NCI-H146 (cell line): ENCODE measurements at regions not wholly inside any gene's neighbourhood (a gene's known extent, or its start where the extent isn't known, plus 50 kb on each side); places are given as distances from the start of the nearest gene placed in this dataset.

ENCODE experiments used
- DNase-seq: peaks from one replicate; lab custom pipeline; 2025; lab: John Stamatoyannopoulos, UW

DNA sequence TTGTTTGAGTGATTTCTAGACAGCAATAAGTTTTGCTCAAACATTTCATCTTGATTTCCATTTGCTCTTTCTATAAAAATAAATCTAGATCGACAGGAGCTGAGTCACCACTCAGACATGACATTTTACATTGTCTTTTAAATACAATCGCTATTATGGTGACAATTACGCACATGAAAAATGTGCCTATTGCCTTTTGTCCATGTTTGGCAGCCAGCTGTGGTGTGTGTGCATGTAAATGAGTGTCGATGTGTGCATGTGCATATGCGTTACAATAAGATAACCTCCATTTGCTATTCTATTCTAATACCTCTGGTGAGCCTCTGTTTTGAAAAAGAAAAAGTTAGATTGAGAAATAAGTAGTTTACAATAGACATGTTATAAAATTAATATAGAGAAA is 89.7 kb upstream of the GRM7 start:
- no peak for DNase-seq

- DNase-seq, result no peak
Measured at GRCh38 chr3:6779140-6779539, 81.8 kb upstream of the GRM7 start.

- DNase-seq, result no peak
Measured at GRCh38 chr3:6781092-6781491, 79.8 kb upstream of the GRM7 start.

- DNase-seq, result no peak
Measured at GRCh38 chr3:6785726-6786125, 75.2 kb upstream of the GRM7 start.

DNA sequence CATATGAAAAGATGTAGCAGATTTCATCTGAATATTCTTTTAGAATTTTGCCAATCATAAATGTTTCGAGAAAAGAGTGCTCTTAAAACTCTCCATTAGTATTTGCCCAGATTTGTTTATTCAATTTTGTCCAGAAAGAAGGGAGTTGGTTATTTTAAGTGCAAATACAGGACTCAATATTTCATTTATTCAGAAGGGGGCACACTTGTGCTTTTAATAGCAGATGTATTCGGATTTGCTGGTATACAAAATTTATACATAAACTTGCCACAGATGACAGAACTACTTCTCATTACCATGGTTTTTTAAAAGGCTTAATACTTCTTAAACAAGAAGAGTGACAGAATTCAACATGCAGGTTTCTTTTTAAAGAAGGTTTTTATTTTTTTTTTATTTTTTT is 69.8 kb upstream of the GRM7 start:
- DNase-seq, result no peak

- DNase-seq, result peak; percentile 21
Measured at GRCh38 chr3:6799264-6799915, 61.5 kb upstream of the GRM7 start.

GRCh38 chr3:6803619-6804018 is 57.3 kb upstream of the GRM7 start:
- no peak for DNase-seq

DNA sequence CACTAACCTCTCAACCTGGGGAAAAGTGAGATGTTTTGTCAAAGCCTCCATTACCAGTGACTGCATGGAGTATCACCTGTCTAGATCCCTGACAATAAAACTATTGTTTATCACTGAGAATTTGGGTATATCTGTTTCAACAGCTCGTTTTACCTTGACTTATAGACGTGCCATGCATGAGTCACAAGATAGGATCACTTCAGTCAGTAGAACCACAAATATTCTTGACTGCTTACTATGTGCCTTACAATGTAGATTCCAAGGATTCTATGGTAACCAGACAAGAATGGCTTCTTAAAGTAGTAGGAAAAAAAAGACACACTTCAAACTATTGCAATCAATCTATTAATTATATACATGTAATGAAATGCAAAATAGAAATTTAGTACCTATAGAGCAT is 55.7 kb upstream of the GRM7 start:
- no peak for DNase-seq

GRCh38 chr3:6806991-6807390 is 53.9 kb upstream of the GRM7 start:
- no peak for DNase-seq

DNA sequence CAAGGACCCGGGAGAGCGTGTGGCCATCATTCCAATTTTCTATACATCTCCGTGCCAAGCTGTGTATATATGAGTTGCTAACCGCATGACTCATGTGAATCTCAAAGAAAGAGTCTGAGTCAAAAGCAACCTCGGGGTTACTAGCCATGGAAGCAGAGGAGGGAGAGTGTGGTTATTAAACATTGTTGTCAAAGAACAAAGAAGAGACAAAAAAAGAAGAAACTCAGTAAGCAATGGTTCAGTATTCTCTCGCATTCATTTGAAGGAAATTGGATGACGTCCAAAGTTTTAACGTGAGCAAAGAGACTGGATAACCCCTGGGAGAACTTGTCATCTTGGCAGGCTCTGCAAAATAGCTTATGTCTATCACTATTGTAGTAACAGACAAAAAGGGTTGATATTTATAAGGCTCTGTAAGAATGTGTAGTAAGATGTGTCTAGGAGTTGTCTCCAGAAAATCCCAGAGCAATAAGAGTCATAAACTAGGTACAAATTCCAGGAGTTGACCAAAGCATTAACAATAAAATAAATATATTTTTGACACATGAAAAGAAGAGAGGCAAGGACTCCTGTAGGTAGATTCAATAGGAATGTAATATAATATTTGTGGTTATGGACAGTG is 52.8 kb upstream of the GRM7 start:
- no peak for DNase-seq

DNA sequence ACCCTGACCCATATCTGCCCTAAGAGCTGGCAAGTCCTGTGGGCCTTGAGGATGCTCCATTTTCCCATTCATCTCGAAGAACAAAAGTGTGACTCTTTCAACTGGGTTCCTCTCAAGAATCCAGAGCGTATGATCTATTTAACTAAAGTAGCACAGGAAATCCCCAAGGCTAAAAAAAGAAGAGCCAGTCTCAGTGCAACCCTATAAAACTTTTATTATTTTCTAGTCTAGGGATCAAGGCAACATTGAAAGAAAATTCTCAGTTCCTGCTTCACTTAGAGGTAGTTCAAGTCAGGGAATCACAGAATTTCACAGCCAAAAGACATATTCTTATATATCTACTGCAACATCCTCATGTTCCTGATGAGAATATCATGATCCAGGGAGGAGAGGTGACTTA is 51.6 kb upstream of the GRM7 start:
- no peak for DNase-seq
